A673 (cell line): ENCODE measurements at regions not wholly inside any gene's neighbourhood (a gene's known extent, or its start where the extent isn't known, plus 50 kb on each side); places are given as distances from the start of the nearest gene placed in this dataset.

Source experiments
- BruUV-seq: library from RNA; stranded (reverse); fragments of 400-500 nt; replicated peaks from 2 replicates; lab custom pipeline; 2021; lab: Mats Ljungman, UMichigan
- CTCF ChIA-PET: fragments of 300-600 bp; sonication (Branson Sonifier 250); formaldehyde crosslinking; loops from one replicate; lab custom pipeline; 2022; ENCODE audit warnings: antibody characterized with exemption; lab: Charles Lee
- POLR2A ChIA-PET: fragments of 300-600 bp; sonication (Branson Sonifier 250); formaldehyde crosslinking; loops from one replicate; lab custom pipeline; 2022; ENCODE audit warnings: antibody characterized with exemption; ENCODE audit not compliant: low non-redundant PET; lab: Charles Lee
- DNase-seq: peaks from one replicate; pipeline ENCODE4 v3.0.0-alpha.2; 2015; ENCODE audit warnings: low spot score
- H3K27ac ChIP-seq: fragments of 200-600 bp; sonication (generic); 2 replicates; pipeline ENCODE4 v1.5.1; 2016; ENCODE audit warnings: mixed run types, low read depth, mild to moderate bottlenecking, mixed read lengths, antibody characterized with exemption, low read length; ENCODE audit not compliant: poor library complexity, severe bottlenecking
- H3K27me3 ChIP-seq: fragments of 200-600 bp; sonication (generic); replicated peaks from 2 replicates; pipeline ENCODE4 v1.6.1; 2017; ENCODE audit warnings: mixed run types, low read depth, mild to moderate bottlenecking, mixed read lengths, antibody characterized with exemption, low read length; ENCODE audit not compliant: insufficient read depth, poor library complexity
- H3K36me3 ChIP-seq: fragments of 200-600 bp; sonication (generic); 2 replicates; pipeline ENCODE4 v1.6.1; 2016; ENCODE audit warnings: mixed run types, mild to moderate bottlenecking, mixed read lengths, antibody characterized with exemption, low read length; ENCODE audit not compliant: insufficient read depth, poor library complexity, severe bottlenecking
- H3K4me1 ChIP-seq: fragments of 200-600 bp; sonication (generic); 2 replicates; pipeline ENCODE4 v1.6.1; 2017; ENCODE audit warnings: mixed run types, mild to moderate bottlenecking, mixed read lengths, antibody characterized with exemption, low read length; ENCODE audit not compliant: insufficient read depth, poor library complexity, severe bottlenecking
- H3K4me3 ChIP-seq: fragments of 200-600 bp; sonication (generic); 2 replicates; pipeline ENCODE4 v1.5.1; 2016; ENCODE audit warnings: low read depth, mixed run types, mild to moderate bottlenecking, mixed read lengths, low read length; ENCODE audit not compliant: poor library complexity, severe bottlenecking
- H3K9me3 ChIP-seq: fragments of 200-600 bp; sonication (generic); 2 replicates; pipeline ENCODE4 v1.6.1; 2016; ENCODE audit warnings: mixed run types, low read depth, mild to moderate bottlenecking, mixed read lengths, antibody characterized with exemption, low read length; ENCODE audit not compliant: poor library complexity, severe bottlenecking
- CTCF ChIP-seq: fragments of 300-800, 200-600 bp; sonication (generic); conservative IDR thresholded peaks from 2 replicates; pipeline ENCODE4 v1.5.1; 2017; ENCODE audit warnings: low read depth, mild to moderate bottlenecking, antibody characterized with exemption, low read length, moderate library complexity, mixed read lengths
- EZH2 ChIP-seq: fragments of 200-600 bp; sonication (generic); IDR thresholded peaks from 2 replicates; pipeline ENCODE4 v1.6.1; 2017; ENCODE audit warnings: borderline replicate concordance, low read depth, mild to moderate bottlenecking, mixed read lengths, antibody characterized with exemption, low read length; ENCODE audit not compliant: poor library complexity, severe bottlenecking
- intact Hi-C: fragments of 100-400 bp; cut with micrococcal nuclease; formaldehyde crosslinking; loops from one replicate; pipeline ENCODE4 v1.10.0; 2022; ENCODE audit not compliant: unreplicated experiment

GRCh38 chr1:185549906-185550305 is 184.3 kb upstream of the HMCN1 start:
- Histone ChIP-seq H3K27me3 (no peaks in the 10 kb centered on the region), H3K9me3 (no peaks in the 10 kb centered on the region), H3K27ac (no peak overlapping the region), H3K36me3 (no peaks in the 10 kb centered on the region), H3K4me3 (no peak overlapping the region), H3K4me1 (peaks cover 12% of the 10 kb centered on the region)
- intact Hi-C loops, result no loop called here
- no peak for DNase-seq
- BruUV-seq, result no TSS peak
- ChIA-PET POLR2A (no interaction called here), CTCF (interaction anchor here (0.7 kb wide), 1 partner anchor 17 kb away, joined by 4 read pairs; no protein-coding TSS in a partner anchor)
- no peak for TF ChIP-seq CTCF
- TF ChIP-seq EZH2, result no peak

GRCh38 chr1:185546029-185546428 is 188.2 kb upstream of the HMCN1 start:
- POLR2A ChIA-PET, result no interaction called here
- Histone ChIP-seq H3K4me3 (no peak overlapping the region), H3K27me3 (no peaks in the 10 kb centered on the region), H3K36me3 (no peaks in the 10 kb centered on the region), H3K4me1 (peaks cover 20% of the 10 kb centered on the region), H3K27ac (no peak overlapping the region), H3K9me3 (no peaks in the 10 kb centered on the region)
- no TSS peak for BruUV-seq
- intact Hi-C loops, result no loop called here
- CTCF ChIA-PET, result no interaction called here
- TF ChIP-seq EZH2 (no peak), CTCF (no peak)
- no peak for DNase-seq

GRCh38 chr1:185541871-185542301 is 192.3 kb upstream of the HMCN1 start:
- intact Hi-C loops, result no loop called here
- Histone ChIP-seq H3K9me3 (no peaks in the 10 kb centered on the region), H3K36me3 (no peaks in the 10 kb centered on the region), H3K27ac (no peak overlapping the region), H3K27me3 (no peaks in the 10 kb centered on the region), H3K4me3 (no peak overlapping the region), H3K4me1 (peaks cover 7% of the 10 kb centered on the region)
- CTCF ChIA-PET, result interaction anchor here (0.7 kb wide), 1 partner anchor 240 kb away, joined by 3 read pairs; no protein-coding TSS in a partner anchor
- TF ChIP-seq CTCF, result no peak
- no peak for TF ChIP-seq EZH2
- BruUV-seq, result no TSS peak
- POLR2A ChIA-PET, result no interaction called here
- DNase-seq, result no peak
